Gastrocnemius medialis (tissue), 4 donors: ENCODE measurements at regions not wholly inside any gene's neighbourhood (a gene's known extent, or its start where the extent isn't known, plus 50 kb on each side); places are given as distances from the start of the nearest gene placed in this dataset.

Experiments used
- POLR2A ChIP-seq, 2 donors: fragments of 450-650 bp; IDR thresholded peaks; one replicate each; pipeline ENCODE4 v1.6.1; 2017; ENCODE audit warnings: antibody characterized with exemption in 2 of 2, mild to moderate bottlenecking in 2 of 2, moderate library complexity in 2 of 2
- TF ChIP-seq, protein P1 (sequence below), 5 experiments: fragments of 450-650 bp in 3 of 5; fragments of 200-600 bp in 2 of 5; sonication (generic) in 2 of 5; IDR thresholded peaks in 4 of 5; conservative IDR thresholded peaks in 1 of 5; 1 replicate in 4 of 5; 2 replicates in 1 of 5; pipeline ENCODE4 v1.5.1; 2016 to 2019; ENCODE audit warnings: antibody characterized with exemption in 5 of 5, mild to moderate bottlenecking in 3 of 5, moderate library complexity in 3 of 5

DNA sequence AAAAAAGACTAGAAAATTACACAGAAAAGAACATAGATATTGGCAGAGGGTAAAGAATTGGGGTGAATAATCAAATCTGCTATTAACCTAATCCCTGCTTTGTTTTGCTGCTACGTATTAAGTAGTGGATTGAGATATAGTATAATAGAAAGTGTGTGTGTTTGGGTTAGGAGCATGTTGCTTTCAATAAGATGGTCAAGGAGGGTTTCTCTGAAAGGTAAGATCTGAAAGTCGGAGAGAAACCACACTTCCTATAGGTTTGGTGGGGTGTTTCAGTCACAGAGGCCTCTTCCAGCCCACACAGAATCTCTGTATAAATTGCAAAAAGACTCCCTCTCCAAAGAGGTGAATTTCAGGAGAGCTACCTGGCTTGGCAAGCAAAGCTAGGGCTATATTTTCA, 345.7 kb upstream of the SATB1 start:
- TF ChIP-seq, protein P1, sequence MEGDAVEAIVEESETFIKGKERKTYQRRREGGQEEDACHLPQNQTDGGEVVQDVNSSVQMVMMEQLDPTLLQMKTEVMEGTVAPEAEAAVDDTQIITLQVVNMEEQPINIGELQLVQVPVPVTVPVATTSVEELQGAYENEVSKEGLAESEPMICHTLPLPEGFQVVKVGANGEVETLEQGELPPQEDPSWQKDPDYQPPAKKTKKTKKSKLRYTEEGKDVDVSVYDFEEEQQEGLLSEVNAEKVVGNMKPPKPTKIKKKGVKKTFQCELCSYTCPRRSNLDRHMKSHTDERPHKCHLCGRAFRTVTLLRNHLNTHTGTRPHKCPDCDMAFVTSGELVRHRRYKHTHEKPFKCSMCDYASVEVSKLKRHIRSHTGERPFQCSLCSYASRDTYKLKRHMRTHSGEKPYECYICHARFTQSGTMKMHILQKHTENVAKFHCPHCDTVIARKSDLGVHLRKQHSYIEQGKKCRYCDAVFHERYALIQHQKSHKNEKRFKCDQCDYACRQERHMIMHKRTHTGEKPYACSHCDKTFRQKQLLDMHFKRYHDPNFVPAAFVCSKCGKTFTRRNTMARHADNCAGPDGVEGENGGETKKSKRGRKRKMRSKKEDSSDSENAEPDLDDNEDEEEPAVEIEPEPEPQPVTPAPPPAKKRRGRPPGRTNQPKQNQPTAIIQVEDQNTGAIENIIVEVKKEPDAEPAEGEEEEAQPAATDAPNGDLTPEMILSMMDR (IDR thresholded peaks at IDR 0.05 in 4 of 5, conservative IDR thresholded peaks at IDR 0.05 in 1 of 5) = no peak
- no peak for TF ChIP-seq POLR2A (IDR thresholded peaks at IDR 0.05)
